Midbrain (tissue), 1 donor: ENCODE measurements at regions not wholly inside any gene's neighbourhood (a gene's known extent, or its start where the extent isn't known, plus 50 kb on each side); places are given as distances from the start of the nearest gene placed in this dataset.

Experiments
- DNase-seq: peaks from one replicate; lab custom pipeline; 2025; lab: John Stamatoyannopoulos, UW

DNA sequence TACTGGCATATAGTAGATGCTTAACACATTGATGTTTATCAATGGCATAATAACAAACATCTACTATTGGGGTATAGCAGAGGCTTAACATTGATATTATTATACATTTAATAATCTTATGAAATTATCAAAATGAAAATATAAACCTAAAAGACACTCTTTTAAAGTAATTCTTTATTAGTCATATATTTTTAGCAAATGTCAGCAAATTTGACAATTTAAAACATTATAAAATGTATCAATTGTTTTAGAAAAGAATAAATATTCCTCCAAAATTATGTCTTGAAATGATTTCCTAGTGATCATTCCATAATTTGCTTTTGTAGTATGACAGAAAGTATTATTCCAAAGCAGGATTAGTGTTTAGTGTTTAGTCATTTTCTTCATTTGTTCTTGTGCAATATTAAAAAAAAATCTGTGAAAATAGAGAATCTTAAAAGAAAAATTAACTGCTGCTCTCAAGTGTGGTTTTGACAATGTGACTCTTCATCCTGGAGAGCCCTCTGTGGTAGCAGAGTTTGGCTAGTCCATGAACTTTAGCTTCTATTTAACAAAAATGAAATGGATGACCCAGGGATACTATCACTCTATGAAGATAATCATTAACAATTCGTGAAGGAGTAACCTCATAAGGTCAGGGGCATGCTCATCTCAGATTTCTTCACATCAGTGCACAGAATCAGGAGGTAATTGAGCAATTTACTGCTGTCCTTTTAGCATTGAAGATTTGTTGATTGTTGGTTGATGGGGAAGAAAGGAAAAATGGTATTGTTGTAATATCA is 1018.5 kb downstream of the LRFN5 start:
- no peak for DNase-seq

- DNase-seq, result no peak
These were observed 1010.3 kb downstream of the LRFN5 start for GRCh38 chr14:42617005-42617404.

DNA sequence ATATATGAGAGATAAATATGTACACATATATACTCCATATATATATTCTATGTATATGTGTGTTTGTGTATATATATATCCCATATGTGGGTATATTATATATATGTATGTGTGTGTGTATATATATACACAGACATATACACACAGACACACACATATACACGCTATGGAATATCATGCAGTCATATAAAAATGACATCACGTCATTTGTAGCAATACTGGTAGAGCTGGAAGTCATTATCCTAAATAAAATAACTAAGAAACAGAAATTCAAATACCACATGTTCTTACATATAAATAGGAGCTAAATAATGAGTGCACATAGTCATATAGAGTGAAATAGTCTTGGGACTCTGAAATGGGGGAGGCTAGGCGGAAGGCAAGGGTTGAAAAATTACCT is 1000.2 kb downstream of the LRFN5 start:
- no peak for DNase-seq

DNA sequence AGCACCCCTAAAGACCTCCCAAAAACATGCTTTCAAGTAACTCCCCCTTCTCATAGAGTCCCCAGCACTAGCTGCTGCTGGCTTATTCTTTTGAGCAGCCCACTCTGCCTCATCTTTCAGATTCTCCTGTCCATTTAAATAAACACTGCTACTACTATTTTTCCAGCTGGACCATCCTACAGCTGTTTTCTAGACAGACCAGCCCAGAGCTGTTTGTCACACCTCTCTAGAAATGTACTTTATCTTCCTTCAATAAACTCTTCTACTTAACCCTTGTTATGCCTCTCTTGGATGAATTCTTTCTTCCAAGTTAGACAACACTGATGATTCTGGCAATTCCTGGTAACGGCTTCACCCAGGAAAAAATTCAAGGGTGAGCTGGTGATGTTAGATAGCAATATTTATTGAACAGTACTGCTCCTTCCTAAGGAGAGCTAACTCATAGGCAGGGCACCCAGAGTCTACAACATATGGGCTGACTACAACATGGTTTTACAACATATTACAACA is 995.7 kb downstream of the LRFN5 start:
- DNase-seq, result no peak

DNA sequence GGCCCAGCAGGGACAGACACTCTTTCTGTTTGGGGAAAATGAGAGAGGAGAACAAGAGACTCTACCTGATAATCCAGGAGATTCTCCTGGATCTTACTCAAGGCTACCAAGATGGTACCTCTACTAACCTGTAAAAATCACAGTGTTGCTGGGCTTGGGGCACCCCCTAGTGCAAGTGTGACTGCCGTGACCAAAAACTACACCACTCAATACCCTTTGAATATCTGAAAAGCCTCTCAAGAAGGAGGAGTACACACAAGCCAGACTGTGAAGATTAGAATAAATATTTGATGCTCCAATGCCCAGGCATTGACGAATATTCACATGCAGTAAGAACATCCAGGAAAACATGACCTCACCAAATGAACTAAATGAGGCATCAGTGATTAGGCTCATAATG is 965.4 kb downstream of the LRFN5 start:
- DNase-seq, result no peak

- no peak for DNase-seq
These were observed 962.6 kb downstream of the LRFN5 start for GRCh38 chr14:42569227-42569626.

- no peak for DNase-seq
These were observed 958.9 kb downstream of the LRFN5 start for GRCh38 chr14:42565556-42565955.

DNA sequence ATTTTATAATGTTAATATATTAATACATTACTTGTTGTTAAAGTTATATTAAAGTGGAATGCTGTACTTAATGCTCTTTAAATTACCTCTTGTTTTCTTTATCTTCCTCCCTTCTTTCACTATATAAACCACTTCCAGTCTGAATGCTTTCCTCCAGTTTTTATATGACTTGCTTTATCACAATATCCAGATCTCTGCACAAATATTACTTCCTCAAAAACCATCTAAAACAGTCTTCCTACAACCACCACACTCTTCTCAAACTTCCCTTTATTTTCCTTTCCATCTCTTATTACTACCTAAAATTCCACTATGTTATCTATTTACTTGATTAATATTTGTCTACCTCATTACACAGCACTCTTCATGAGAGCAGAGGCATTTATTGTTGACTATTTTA is 956.6 kb downstream of the LRFN5 start:
- DNase-seq, result no peak

DNA sequence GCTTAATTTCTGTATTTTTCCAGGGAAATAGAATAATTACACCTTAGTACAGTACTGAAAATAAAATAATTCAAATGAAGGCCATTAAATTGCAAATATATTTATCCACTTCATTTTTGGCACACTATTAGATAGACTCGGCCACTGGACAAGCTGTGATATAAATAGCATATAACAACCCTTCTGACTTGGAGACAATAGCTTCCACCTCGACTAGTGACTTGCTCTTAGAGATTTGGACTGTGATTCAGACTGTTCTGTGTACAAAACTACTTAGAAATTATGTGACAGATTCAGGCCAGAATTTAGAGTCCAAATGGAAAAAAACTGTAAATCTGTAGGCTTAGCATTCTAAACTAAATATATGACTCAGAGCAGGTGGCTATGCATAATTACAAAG is 949.9 kb downstream of the LRFN5 start:
- DNase-seq, result no peak

DNA sequence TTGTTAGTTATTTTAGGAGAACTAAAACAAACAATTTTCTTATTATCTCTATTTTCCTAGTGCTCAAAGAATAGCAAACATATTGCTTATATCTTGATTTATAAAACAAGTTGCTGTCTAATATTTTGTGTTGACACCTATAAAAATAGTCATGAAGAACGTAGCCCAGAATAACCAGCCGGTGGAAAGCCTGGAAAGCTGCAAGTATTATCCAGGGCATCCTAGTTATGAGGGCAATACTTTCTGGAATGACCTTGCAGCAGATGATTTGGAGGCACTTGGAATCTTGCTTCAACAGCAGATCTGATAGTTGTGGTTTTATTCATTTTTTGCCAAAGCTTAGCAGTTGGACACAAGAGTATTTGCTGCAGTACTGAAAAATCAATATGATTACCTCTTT is 948.7 kb downstream of the LRFN5 start:
- DNase-seq, result no peak

DNA sequence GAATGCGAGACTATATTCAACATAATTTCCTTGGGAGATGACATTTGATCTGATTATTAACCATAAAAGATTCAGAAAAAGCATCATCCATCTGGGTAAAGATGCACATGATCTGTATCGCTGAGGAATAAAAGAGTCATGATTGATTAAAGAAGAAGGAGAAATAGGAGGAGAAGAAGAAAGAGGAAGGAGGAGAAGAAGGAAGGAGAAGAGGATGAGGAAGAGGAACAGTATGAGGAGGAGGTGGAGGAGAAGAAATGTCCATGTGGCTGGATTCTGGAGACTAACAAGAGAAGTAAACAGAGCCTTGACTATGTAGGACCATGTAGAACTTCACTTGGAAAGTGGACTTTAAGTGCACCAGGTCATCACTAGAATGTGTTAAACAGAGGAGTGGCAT is 947.4 kb downstream of the LRFN5 start:
- DNase-seq, result no peak

- DNase-seq, result no peak
These were observed 943.6 kb downstream of the LRFN5 start for GRCh38 chr14:42550310-42550709.

GRCh38 chr14:42548349-42548748 is 941.7 kb downstream of the LRFN5 start:
- no peak for DNase-seq

DNA sequence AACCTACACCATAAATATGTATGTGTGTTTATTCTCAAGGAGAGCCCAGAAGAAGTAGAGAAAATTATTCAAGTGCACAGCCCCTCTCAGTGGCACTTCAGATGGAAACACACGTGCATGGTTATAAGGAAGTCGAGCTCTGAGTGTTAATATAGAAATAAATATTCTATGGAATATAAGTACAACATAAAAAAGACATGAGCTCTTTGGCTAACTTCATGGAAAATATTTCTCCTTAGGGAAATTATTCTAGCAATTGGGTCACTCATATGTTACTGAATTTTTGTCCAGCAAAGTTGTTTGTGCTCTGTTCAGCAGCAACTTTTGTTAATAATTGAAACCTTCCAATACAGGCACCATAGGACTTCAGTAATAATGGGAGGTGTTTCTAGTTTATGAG is 939.0 kb downstream of the LRFN5 start:
- no peak for DNase-seq

DNA sequence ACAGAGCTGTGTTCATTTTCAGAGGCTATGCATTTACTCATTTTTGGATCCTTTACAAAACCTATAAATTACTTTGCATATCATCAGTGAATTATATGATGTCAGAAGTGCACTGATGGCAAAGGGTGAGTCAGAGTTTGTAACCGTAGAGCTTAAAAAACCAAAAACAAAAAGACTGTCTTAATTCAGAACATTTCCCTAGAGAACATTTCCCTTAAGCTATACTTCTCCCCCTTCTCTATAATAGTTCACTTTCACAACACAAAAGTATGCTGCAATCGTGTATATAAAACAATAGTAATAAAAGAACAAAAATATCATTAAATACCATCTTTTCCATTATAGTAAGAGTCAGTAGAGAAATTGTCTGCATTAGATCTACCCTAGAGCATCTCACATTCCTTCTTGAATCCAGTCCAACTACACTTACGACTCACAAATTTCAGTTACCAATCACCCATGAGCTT is 934.9 kb downstream of the LRFN5 start:
- DNase-seq, result no peak

- DNase-seq, result no peak
These were observed 928.7 kb downstream of the LRFN5 start for GRCh38 chr14:42535397-42535796.

- DNase-seq, result no peak
These were observed 926.8 kb downstream of the LRFN5 start for GRCh38 chr14:42533476-42533875.

GRCh38 chr14:42532194-42532593 is 925.5 kb downstream of the LRFN5 start:
- DNase-seq, result no peak

DNA sequence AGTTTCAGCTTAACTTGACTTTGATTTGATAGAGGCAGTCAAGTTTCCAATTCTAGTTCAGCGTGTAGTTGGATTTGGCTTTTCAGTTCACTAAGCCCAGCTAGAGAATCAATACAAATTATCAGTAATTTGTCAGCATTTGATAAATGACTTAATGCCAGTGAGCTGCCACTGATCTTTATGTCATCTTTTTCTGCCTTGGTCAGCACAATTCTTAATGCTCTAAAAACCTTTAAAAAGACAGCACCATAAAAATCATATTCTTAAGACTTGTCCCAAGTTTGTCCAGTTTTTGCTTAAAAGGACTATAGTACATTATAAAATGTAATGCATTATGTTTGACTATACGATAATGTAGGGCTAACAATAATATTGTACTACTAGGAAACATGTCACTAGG is 920.5 kb downstream of the LRFN5 start:
- no peak for DNase-seq

GRCh38 chr14:42523666-42524065 is 917.0 kb downstream of the LRFN5 start:
- DNase-seq, result no peak

- no peak for DNase-seq
These were observed 911.3 kb downstream of the LRFN5 start for GRCh38 chr14:42517806-42518500.

DNA sequence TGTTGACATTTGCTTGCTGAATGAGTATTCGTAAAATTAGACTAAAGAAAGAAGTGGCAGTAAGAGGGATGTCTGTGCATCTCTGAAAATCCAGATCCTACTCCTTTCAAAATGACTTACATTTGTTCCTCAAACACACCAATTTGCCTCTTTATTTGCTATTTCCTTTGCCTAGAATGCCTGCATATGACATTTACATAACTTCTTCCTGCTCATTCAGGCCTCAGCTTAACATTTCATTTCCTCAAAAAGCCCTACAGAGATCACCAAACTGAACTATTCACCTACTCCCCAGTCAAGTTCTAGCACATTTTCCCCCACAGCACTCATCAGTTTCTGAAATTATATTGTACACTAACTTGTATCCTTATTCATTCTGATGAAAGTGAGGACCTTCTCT is 907.2 kb downstream of the LRFN5 start:
- no peak for DNase-seq

DNA sequence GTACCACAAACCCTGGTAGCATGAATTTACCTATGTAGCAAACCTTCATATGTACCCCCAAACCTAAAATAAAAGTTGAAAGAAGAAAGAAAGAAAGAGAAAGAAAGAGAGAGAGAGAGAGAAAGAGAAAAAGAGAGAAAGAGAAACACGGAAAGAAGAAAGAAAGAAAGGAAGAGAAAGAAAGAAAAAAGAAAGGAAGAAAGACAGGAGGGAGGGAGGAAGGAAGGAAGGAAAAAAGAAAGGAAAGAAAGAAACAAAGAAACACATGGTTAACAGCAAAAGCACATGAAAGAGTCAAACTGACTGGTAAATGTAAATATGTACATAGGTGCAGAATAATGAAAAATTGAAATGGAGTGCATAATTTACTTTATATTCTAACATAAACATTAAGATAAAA is 903.4 kb downstream of the LRFN5 start:
- DNase-seq, result no peak
